AG04449 (cell line): ENCODE measurements at regions not wholly inside any gene's neighbourhood (a gene's known extent, or its start where the extent isn't known, plus 50 kb on each side); places are given as distances from the start of the nearest gene placed in this dataset.
"Not testable (repeated sequence)": the region's sequence is repeated elsewhere in the genome, so short reads cannot be mapped to it uniquely, and the experiment has no call there.

ENCODE experiments used
- CTCF ChIA-PET: fragments of 350-600 bp; formaldehyde crosslinking; extraction: SDS; loops from one replicate; lab custom pipeline; 2021; ENCODE audit warnings: antibody characterized with exemption; lab: Yijun Ruan, JAX
- POLR2A ChIA-PET: fragments of 400-600, 350-600 bp; formaldehyde crosslinking; extraction: SDS; loops from one replicate; lab custom pipeline; 2020; ENCODE audit warnings: antibody characterized with exemption, inconsistent platforms; lab: Yijun Ruan, JAX
- DNase-seq: peaks from one replicate; pipeline ENCODE4 v3.0.0-alpha.2; 2010; ENCODE audit warnings: low read depth, low spot score
- H3K4me3 ChIP-seq: 2 replicates; pipeline ENCODE4 v1.5.1; 2011; ENCODE audit warnings: low read depth, mild to moderate bottlenecking, control low read depth, low read length
- TF ChIP-seq, protein P1 (sequence below): IDR thresholded peaks from one replicate; pipeline ENCODE4 v1.5.1; 2011; ENCODE audit warnings: mild to moderate bottlenecking, moderate library complexity, low read length, control low read depth, inconsistent platforms; ENCODE audit not compliant: insufficient read depth; ENCODE audit errors: missing control alignments

DNA sequence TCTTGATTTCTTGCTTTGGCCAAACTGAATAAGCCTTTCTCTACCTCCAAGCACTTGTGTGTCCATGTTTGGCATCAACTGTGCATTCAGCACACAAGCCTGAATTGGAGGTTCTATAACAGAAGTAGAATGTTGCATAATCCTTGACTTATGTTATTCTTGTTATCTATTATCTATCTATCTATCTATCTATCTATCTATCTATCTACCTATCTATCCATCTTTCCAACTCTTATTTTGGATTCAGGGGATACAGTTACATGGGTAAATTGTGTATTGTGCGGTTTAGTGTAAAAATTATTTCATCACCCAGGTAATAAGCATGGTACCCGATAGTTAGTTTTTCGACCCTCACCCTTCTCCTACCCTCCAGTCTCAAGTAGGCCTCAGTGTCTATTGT, 319.6 kb downstream of the PTH2R start:
- TF ChIP-seq, protein P1, sequence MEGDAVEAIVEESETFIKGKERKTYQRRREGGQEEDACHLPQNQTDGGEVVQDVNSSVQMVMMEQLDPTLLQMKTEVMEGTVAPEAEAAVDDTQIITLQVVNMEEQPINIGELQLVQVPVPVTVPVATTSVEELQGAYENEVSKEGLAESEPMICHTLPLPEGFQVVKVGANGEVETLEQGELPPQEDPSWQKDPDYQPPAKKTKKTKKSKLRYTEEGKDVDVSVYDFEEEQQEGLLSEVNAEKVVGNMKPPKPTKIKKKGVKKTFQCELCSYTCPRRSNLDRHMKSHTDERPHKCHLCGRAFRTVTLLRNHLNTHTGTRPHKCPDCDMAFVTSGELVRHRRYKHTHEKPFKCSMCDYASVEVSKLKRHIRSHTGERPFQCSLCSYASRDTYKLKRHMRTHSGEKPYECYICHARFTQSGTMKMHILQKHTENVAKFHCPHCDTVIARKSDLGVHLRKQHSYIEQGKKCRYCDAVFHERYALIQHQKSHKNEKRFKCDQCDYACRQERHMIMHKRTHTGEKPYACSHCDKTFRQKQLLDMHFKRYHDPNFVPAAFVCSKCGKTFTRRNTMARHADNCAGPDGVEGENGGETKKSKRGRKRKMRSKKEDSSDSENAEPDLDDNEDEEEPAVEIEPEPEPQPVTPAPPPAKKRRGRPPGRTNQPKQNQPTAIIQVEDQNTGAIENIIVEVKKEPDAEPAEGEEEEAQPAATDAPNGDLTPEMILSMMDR = no peak
- ChIA-PET CTCF (no interaction called here), POLR2A (no interaction called here)
- no peak for DNase-seq
- H3K4me3 ChIP-seq = no peak overlapping the region

GRCh38 chr2:208751663-208752415, 345.2 kb downstream of the PTH2R start:
- POLR2A ChIA-PET, H3K4me3 ChIP-seq, DNase-seq, CTCF ChIA-PET: not testable (repeated sequence)

- H3K4me3 ChIP-seq = no peak overlapping the region
- CTCF ChIA-PET = no interaction called here
Measured at GRCh38 chr2:208757364-208757763, 350.8 kb downstream of the PTH2R start.

DNA sequence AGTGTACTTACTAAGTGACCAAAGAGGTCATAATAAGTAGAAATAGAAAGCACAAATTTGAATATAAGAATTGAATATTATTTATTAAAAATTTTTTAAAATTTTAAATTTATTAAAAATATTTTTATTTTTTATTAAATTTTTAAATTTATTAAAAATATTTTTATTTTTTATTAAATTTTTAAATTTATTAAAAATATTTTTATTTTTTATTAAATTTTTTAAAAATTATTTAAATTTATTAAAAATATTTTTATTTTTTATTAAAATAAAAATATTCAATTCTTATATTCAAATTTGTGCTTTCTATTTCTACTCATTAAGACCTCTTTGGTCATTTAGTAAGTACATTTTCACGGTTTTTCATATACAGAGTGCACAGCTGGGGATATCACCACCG, 366.5 kb downstream of the PTH2R start:
- CTCF ChIA-PET, H3K4me3 ChIP-seq, DNase-seq, POLR2A ChIA-PET: not testable (repeated sequence)

More at GRCh38 chr2:208757364-208757763, 350.8 kb downstream of the PTH2R start:
- TF ChIP-seq, protein P1 = no peak
- no peak for DNase-seq
- POLR2A ChIA-PET = no interaction called here

DNA sequence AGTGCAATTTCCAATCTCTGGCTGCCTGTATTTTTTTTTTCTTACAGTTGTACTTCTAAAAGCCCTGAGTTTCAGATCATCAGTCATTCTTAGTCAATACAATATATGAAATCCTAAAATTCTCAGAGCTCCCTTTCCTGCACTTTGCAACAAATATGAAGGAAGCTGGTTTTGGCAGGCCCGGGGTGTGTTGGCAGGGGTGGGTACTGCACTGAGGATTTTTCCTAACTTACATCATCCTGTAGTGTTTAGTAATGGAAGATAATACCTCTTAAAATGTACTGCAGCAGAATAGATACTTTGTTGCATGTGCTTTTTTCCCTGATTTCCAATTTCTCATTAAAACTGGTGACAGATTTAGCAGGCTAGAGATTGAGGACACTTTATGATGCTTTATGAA, 374.6 kb downstream of the PTH2R start:
- POLR2A ChIA-PET = no interaction called here
- CTCF ChIA-PET = interaction anchor here (0.8 kb wide), 1 partner anchor 1599 kb away, joined by 3 read pairs; no protein-coding TSS in a partner anchor
- DNase-seq = no peak
- TF ChIP-seq, protein P1 = no peak
- H3K4me3 ChIP-seq = no peak overlapping the region

DNA sequence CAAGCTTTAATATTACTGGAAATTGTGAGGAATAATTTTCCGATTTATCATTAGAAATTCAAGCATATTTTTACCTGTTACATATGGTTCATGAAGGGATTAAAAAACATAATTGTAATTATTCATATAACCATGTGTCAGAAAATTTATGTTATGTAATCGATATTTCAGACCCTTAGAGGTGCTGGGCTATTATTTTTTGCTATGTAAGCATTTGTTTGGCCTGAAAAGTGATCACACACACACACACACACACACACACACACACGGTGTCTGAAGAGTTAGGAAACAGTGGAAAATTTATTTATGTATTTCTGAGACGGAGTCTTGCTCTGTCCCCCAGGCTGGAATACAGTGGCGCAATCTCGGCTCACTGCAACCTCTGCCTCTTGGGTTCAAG, 375.5 kb downstream of the PTH2R start:
- ChIA-PET POLR2A (no interaction called here), CTCF (no interaction called here)
- TF ChIP-seq, protein P1 = no peak
- no peak overlapping the region for H3K4me3 ChIP-seq
- DNase-seq = no peak

DNA sequence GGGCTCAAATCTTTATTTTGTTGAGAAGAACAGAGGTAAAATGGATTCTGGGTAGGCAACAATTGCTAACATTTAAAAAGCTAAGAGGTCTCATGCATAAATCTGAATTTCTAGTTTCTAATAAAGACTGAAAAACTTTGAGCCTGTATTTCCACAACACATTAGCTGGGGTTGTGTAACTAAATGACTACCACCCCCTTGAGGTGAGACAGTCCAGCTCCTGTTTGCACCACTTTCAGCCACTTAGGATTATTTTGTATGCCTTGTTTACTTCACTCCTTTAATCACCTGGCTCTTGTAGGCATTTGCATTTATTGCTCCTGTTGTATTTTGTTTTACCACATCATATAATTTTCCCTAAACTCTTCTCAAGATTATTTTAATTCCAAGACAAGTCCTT, 376.6 kb downstream of the PTH2R start:
- no peak overlapping the region for H3K4me3 ChIP-seq
- DNase-seq = no peak
- POLR2A ChIA-PET = no interaction called here
- TF ChIP-seq, protein P1 = no peak
- CTCF ChIA-PET = no interaction called here

DNA sequence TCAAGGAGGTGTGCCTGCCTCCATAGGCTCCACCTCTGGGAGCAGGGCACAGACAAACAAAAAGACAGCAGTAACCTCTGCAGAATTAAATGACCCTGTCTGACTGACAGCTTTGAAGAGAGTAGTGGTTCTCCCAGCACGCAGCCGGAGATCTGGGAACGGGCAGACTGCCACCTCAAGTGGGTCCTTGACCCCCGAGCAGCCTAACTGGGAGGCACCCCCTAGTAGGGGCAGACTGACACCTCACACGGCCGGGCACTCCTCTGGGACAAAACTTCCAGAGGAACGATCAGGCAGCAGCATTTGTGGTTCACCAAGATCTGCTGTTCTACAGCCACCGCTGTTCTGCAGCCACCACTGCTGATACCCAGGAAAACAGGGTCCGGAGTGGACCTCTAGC, 378.2 kb downstream of the PTH2R start:
- CTCF ChIA-PET, H3K4me3 ChIP-seq, DNase-seq, POLR2A ChIA-PET: not testable (repeated sequence)
